ENCODE measurements at regions not wholly inside any gene's neighbourhood (a gene's known extent, or its start where the extent isn't known, plus 50 kb on each side); places are given as distances from the start of the nearest gene placed in this dataset.

DNA sequence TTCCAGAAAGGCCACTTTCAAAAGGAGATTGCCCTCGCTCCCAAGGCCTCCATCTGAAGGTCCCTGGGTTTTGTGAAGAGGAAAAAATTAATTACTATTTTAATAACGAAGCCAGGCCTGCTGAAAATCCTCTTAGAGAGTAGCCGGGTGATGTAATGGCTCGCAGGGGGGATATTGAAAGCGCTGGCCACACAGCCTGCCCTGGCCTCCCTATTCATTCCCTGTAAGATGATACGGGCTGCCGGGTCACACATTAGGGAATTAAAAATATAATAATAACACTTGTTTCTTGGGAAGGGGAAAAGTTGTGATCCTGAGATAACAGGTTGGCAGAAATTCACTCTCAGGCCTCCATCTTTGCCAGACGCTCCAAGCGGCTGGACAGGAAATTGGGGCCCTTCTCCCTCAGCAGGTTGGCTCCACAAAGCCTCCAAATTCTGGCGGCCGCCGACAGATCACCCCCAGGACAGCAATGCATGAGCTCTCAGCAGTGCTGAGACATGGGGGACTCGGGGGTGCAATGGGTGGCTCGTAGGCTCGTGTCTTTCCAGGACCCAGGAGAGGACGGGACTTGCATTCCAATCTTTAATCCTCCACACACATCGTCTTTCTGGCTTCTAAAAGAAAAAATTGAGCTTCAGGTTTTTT lies 299.9 kb upstream of the SALL3 start:
- TF ChIP-seq, protein P1, sequence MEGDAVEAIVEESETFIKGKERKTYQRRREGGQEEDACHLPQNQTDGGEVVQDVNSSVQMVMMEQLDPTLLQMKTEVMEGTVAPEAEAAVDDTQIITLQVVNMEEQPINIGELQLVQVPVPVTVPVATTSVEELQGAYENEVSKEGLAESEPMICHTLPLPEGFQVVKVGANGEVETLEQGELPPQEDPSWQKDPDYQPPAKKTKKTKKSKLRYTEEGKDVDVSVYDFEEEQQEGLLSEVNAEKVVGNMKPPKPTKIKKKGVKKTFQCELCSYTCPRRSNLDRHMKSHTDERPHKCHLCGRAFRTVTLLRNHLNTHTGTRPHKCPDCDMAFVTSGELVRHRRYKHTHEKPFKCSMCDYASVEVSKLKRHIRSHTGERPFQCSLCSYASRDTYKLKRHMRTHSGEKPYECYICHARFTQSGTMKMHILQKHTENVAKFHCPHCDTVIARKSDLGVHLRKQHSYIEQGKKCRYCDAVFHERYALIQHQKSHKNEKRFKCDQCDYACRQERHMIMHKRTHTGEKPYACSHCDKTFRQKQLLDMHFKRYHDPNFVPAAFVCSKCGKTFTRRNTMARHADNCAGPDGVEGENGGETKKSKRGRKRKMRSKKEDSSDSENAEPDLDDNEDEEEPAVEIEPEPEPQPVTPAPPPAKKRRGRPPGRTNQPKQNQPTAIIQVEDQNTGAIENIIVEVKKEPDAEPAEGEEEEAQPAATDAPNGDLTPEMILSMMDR (IDR thresholded peaks at IDR 0.05) = no peak
- TF ChIP-seq POLR2A (IDR thresholded peaks at IDR 0.05) (no peak), EP300 (IDR thresholded peaks at IDR 0.05; ENCODE audit: low read depth) (no peak)
